OCI-LY1 (cell line): ENCODE measurements at regions not wholly inside any gene's neighbourhood (a gene's known extent, or its start where the extent isn't known, plus 50 kb on each side); places are given as distances from the start of the nearest gene placed in this dataset.

Source experiments
- H2AFZ ChIP-seq: fragments of 200-600 bp; sonication (generic), shearing (Covaris generic); 2 replicates; pipeline ENCODE4 v1.6.0; 2014; ENCODE audit warnings: antibody characterized with exemption, mild to moderate bottlenecking, low read length
- H3F3A ChIP-seq: fragments of 200-600 bp; sonication (generic), shearing (Covaris generic); 2 replicates; pipeline ENCODE4 v1.6.0; 2014; ENCODE audit warnings: mild to moderate bottlenecking, antibody characterized with exemption, low read length, moderate library complexity; ENCODE audit not compliant: insufficient read depth
- H3K27ac ChIP-seq: fragments of 200-600 bp; sonication (generic); 2 replicates; pipeline ENCODE4 v1.5.1; 2014; ENCODE audit warnings: low read length, mixed run types, mild to moderate bottlenecking, low read depth; ENCODE audit not compliant: poor library complexity, severe bottlenecking
- H3K27me3 ChIP-seq: fragments of 200-600 bp; sonication (generic); 2 replicates; pipeline ENCODE4 v1.6.0; 2014; ENCODE audit warnings: antibody characterized with exemption, mild to moderate bottlenecking, low read length, moderate library complexity; ENCODE audit not compliant: insufficient read depth
- H3K36me3 ChIP-seq: fragments of 200-600 bp; sonication (generic); 2 replicates; pipeline ENCODE4 v1.6.1; 2014; ENCODE audit warnings: mild to moderate bottlenecking, antibody characterized with exemption, low read length, moderate library complexity, mixed read lengths; ENCODE audit not compliant: insufficient read depth
- H3K4me1 ChIP-seq: fragments of 200-600 bp; sonication (generic); 2 replicates; pipeline ENCODE4 v1.5.1; 2014; ENCODE audit warnings: mild to moderate bottlenecking, low read length, moderate library complexity; ENCODE audit not compliant: insufficient read depth, severe bottlenecking
- H3K4me2 ChIP-seq: fragments of 200-600 bp; sonication (generic), shearing (Covaris generic); 2 replicates; pipeline ENCODE4 v1.6.1; 2014; ENCODE audit warnings: low read length
- H3K4me3 ChIP-seq: fragments of 200-600 bp; sonication (generic); 2 replicates; pipeline ENCODE4 v1.5.1; 2014; ENCODE audit warnings: low read length, low read depth, mild to moderate bottlenecking, mixed read lengths; ENCODE audit not compliant: poor library complexity, severe bottlenecking
- H3K79me2 ChIP-seq: fragments of 200-600 bp; shearing (Covaris generic); 2 replicates; pipeline ENCODE4 v1.6.1; 2016; ENCODE audit warnings: mixed run types, low read length, mixed read lengths; ENCODE audit not compliant: insufficient read depth
- H3K9ac ChIP-seq: fragments of 200-600 bp; sonication (generic), shearing (Covaris generic); 2 replicates; pipeline ENCODE4 v1.6.1; 2014; ENCODE audit warnings: mild to moderate bottlenecking, low read length, mixed read lengths
- H3K9me2 ChIP-seq: fragments of 200-600 bp; sonication (generic), shearing (Covaris generic); 2 replicates; pipeline ENCODE4 v1.6.1; 2014; ENCODE audit warnings: low read depth, mild to moderate bottlenecking, low read length, mixed read lengths
- H3K9me3 ChIP-seq: fragments of 200-600 bp; shearing (Covaris generic); 2 replicates; pipeline ENCODE4 v1.6.1; 2014; ENCODE audit warnings: low read length, mixed read lengths
- H4K20me1 ChIP-seq: fragments of 200-600 bp; sonication (generic), shearing (Covaris generic); 2 replicates; pipeline ENCODE4 v1.6.0; 2016; ENCODE audit warnings: mild to moderate bottlenecking, low read length; ENCODE audit not compliant: insufficient read depth
- CTCF ChIP-seq: fragments of 200-600 bp; sonication (generic), shearing (Covaris generic); IDR thresholded peaks from 2 replicates; pipeline ENCODE4 v1.5.1; 2017; ENCODE audit warnings: mild to moderate bottlenecking, antibody characterized with exemption, low read length, moderate library complexity, mixed read lengths
- EZH2 ChIP-seq: fragments of 200-600 bp; sonication (generic), shearing (Covaris generic); IDR thresholded peaks from 2 replicates; pipeline ENCODE4 v1.8.0; 2017; ENCODE audit warnings: borderline replicate concordance, mixed run types, mild to moderate bottlenecking, antibody characterized with exemption, low read length, moderate library complexity, mixed read lengths

DNA sequence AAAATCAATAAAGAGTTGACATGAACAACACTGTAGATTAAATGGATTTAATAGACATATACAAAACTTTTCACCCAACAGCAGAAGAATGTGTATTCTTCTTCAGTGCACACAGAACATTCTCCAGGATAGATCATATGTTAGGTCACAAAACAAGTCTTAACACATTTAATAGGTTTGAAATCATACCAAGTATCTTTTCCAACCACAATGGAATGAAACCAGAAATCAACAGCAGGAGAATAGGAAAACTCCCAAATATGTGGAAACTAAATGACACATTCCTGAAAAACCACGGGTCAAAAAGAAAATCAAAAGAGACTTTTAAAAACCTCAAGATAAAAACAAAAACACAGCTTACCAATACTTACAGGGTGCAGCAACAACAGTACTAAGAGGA lies 790.1 kb upstream of the ZNF608 start:
- no peaks in the 10 kb centered on the region for H3F3A ChIP-seq
- H3K27ac ChIP-seq = no peak overlapping the region
- no peaks in the 10 kb centered on the region for H3K27me3 ChIP-seq
- no peaks in the 10 kb centered on the region for H4K20me1 ChIP-seq
- H3K9me2 ChIP-seq = no peaks in the 10 kb centered on the region
- H3K79me2 ChIP-seq = no peaks in the 10 kb centered on the region
- no peak for TF ChIP-seq CTCF
- TF ChIP-seq EZH2 = no peak
- H3K9ac ChIP-seq = no peak overlapping the region
- no peaks in the 10 kb centered on the region for H3K4me1 ChIP-seq
- no peaks in the 10 kb centered on the region for H3K36me3 ChIP-seq
- no peak overlapping the region for H2AFZ ChIP-seq
- no peaks in the 10 kb centered on the region; the same call in 1 of the 2 replicates for H3K9me3 ChIP-seq
- no peak overlapping the region for H3K4me2 ChIP-seq
- no peak overlapping the region for H3K4me3 ChIP-seq

DNA sequence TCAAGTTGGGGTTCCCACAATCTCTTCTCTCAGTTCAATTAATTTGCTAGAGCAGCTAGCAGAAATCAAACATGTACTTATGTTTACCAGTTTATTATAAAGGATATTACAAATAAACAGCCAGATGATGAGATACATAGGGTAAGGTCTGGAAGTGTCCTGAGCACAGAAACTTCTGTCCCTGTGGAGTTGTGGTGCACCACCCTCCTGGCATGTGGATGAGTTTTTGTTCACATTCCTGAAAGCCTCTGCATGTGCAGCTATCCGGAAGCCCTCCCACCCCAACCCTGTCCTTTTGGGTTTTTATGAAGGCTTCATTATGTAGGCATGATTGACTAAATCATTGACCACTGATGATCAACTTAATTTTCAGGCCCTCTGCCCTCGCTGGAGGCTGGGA lies 791.2 kb upstream of the ZNF608 start:
- Histone ChIP-seq H3K79me2 (no peaks in the 10 kb centered on the region), H3K9me3 (no peaks in the 10 kb centered on the region; the same call in 1 of the 2 replicates), H3K4me3 (no peak overlapping the region), H3K4me1 (no peaks in the 10 kb centered on the region), H3K9ac (no peak overlapping the region), H4K20me1 (no peaks in the 10 kb centered on the region), H3K4me2 (no peak overlapping the region), H3K9me2 (no peaks in the 10 kb centered on the region), H2AFZ (no peak overlapping the region), H3K36me3 (no peaks in the 10 kb centered on the region), H3F3A (no peaks in the 10 kb centered on the region), H3K27me3 (no peaks in the 10 kb centered on the region), H3K27ac (no peak overlapping the region)
- no peak for TF ChIP-seq CTCF
- no peak for TF ChIP-seq EZH2

- no peaks in the 10 kb centered on the region for H3F3A ChIP-seq
- H3K27ac ChIP-seq = no peak overlapping the region
- no peaks in the 10 kb centered on the region for H3K27me3 ChIP-seq
- no peak for TF ChIP-seq CTCF
- no peak for TF ChIP-seq EZH2
- H3K4me3 ChIP-seq = no peak overlapping the region
- no peaks in the 10 kb centered on the region for H3K36me3 ChIP-seq
- no peaks in the 10 kb centered on the region for H3K4me1 ChIP-seq
- no peak overlapping the region for H3K9ac ChIP-seq
- no peaks in the 10 kb centered on the region for H3K9me2 ChIP-seq
- H3K4me2 ChIP-seq = no peak overlapping the region
- no peaks in the 10 kb centered on the region; the same call in 1 of the 2 replicates for H3K9me3 ChIP-seq
- H3K79me2 ChIP-seq = no peaks in the 10 kb centered on the region
- H4K20me1 ChIP-seq = no peaks in the 10 kb centered on the region
- no peak overlapping the region for H2AFZ ChIP-seq
These were observed 792.0 kb upstream of the ZNF608 start for GRCh38 chr5:125538469-125538868.
